NT2/D1 (cell line): ENCODE measurements at regions not wholly inside any gene's neighbourhood (a gene's known extent, or its start where the extent isn't known, plus 50 kb on each side); places are given as distances from the start of the nearest gene placed in this dataset.

ENCODE experiments used
- YY1 ChIP-seq: IDR thresholded peaks from 2 replicates; pipeline ENCODE4 v1.6.1; 2011; ENCODE audit not compliant: insufficient read length, insufficient read depth
- ZNF274 ChIP-seq: IDR thresholded peaks from 2 replicates; pipeline ENCODE4 v1.6.1; 2011; ENCODE audit warnings: mild to moderate bottlenecking, low read depth, low read length

GRCh38 chrX:42691196-42691595, 86.8 kb downstream of the PPP1R2C start:
- TF ChIP-seq YY1 (no peak), ZNF274 (no peak)
